Fibroblast of peridontal ligament (primary cell): ENCODE measurements at regions not wholly inside any gene's neighbourhood (a gene's known extent, or its start where the extent isn't known, plus 50 kb on each side); places are given as distances from the start of the nearest gene placed in this dataset.

Experiments used
- DNase-seq: peaks from one replicate; pipeline ENCODE4 v3.0.0-alpha.2; 2010; ENCODE audit errors: extremely low read depth

DNA sequence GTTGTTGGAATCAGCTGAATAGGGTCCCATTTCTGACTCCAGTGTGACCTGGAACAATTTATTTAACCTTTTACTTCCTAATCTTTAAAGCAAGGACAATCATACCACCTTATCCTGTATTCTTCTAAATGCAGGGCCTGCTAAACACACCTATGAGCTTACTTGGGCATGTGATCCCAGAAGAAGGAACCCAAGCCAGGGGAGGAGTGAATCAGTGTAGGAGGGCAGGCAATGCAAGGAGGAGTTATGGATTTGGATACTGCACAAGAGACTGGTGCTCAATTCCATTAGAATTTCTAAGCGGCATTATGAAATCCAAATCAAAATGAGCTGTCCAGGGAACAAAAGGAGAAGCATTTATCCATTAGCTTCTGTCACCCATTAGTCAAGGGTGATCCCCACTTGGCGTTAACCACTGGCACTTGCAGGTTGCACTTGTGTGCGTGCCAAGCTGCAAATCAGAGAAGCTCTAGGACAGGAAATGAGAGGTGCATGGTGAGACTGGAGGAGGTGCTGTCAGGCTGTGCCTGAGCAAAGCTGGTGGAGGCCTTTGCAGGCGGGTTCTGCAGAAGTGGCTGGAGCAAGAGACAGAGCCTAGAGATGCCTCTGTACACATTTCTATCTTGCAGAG lies 297.2 kb upstream of the PLXNA2 start:
- DNase-seq, result no peak

DNA sequence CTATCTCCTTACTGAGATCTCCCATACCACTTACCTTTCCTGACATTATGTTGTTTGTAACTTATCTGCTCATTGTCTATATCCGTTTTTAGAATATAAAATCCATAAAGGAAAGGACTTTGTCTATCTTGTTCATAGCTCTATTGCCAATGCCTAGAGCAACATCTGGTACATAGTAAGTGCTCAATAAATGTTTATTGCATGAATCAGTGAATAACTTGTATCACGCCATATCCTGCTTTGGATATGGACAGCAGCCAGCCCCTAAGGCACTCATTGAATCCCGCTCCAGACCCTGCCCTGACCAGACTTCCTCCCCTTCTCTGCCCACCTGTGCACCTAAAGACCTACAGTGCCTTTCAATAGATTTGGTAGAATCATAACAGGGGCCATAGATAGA lies 298.1 kb upstream of the PLXNA2 start:
- no peak for DNase-seq

DNA sequence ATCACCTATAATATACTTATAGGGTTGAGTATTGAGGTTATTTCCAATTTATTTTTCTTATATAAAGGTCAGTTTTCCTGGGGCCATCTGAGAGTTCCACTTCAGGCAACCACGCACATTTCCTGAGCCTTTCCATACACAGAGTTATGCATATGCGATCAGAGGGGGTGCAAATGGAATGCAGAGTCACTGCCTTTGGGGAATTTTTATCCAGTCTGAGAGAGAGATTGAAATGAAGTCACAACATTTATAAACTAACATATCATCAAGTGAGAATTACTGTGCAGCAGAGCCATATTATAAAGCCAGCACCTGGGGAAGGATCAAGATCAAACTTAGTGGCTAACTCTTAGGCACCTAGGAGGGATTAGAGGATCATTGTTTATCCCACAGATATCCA lies 299.9 kb upstream of the PLXNA2 start:
- no peak for DNase-seq

DNA sequence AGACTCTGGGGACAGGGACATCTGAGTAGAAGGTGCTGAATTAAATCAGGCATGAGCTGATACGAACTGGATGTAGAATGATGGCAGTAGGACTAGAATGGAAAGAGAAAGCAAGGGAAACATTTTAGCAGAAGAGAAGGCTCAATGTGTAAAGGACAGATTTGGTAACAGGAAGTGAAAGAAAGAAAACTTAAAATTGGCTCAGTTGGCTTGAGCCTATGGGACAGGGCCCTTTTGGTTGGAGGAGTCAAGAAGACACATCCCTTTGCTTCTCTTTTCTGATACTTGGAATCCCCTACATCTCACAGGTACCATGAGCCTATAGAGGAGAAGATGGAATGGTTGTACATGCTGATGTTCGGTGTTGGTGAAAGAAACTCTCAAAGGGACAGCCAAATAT lies 300.6 kb upstream of the PLXNA2 start:
- no peak for DNase-seq

DNA sequence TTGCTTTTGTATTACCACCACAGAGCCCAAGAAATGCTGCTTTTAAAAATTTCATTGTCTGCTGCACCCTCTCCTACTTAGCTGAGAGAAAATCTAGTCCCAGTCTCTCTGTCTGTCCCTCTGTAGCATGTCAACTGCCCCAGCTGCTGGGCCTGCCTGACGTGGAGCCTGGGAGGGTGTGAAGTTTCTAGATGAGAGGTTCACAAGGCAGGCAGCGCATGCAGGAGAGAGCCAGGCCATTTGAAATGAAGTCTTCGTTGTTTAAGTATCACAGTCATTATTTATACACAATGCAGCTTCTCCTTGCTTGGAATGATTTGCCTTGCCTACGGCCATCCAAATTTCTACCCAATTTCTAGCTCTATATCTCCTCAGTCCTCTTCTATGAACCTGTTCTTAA lies 306.8 kb upstream of the PLXNA2 start:
- DNase-seq, result no peak

DNA sequence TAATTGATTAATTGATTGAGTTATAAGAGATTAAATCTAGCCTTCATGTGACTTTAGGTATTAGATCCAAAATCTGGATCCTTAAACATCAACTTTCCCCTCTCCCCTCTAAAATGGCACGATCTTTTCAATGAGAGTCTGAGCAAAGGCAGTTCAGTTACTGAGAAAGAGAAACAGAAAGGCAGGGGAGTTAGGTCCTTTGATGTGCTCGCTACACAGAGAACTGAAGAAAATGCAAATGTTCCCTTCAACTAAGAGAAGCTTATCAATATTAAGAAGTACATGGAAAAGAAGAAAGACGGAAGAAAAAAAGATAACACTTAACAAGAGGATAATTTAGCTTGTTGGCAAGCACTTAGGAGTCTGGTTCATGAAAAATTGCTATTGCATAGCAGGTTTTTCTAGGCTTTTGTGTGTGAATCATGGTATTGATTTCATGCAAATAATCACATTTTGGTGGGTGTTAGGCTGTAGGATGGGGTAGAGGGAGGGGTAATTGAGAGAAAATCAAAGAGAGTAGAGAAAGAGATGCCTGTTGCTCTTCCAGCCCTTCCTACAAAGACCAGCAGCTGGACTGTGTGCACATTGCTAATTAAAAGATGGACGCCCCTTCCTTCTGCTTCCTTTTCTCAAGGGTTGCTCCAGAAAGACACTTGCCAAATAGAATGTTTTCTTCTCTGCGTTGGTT lies 307.6 kb upstream of the PLXNA2 start:
- no peak for DNase-seq

DNA sequence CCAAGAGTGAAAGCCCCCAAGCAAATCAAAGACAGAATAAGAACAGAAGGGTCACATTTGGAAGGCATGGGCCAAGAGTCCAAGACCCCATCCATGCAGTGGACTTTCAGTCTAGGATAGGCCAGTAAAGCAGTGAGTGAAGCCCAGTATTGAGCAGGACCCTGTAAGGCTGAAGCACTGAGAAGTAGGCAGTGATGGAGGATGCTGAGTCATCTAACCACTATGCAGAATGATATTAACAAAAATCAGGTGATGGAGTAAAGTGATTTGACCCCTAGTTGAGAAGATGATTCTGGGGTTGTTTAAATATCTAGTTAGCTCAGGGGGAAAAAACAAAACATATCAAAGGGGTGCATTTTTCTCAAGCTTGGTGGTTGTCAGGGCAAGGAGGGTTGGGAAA lies 308.7 kb upstream of the PLXNA2 start:
- no peak for DNase-seq

DNA sequence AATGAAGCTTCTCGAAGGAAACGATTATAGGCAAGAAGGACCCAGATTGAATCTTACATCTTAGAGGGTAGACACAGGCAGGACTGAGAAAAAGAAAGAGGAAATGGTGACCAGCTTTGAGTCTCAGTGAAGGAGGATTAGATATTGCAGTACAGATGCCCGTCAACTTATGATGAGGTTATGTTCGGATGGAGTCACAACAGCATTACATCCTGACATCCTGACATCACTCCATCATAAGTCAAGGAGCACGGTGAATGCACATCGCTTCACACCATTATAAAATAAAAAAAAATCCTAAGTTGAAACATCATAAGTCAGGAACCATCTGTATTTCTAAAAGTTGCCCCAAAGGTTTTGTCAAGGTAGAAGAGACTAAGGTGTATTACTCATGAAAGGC lies 312.3 kb upstream of the PLXNA2 start:
- DNase-seq, result no peak

DNA sequence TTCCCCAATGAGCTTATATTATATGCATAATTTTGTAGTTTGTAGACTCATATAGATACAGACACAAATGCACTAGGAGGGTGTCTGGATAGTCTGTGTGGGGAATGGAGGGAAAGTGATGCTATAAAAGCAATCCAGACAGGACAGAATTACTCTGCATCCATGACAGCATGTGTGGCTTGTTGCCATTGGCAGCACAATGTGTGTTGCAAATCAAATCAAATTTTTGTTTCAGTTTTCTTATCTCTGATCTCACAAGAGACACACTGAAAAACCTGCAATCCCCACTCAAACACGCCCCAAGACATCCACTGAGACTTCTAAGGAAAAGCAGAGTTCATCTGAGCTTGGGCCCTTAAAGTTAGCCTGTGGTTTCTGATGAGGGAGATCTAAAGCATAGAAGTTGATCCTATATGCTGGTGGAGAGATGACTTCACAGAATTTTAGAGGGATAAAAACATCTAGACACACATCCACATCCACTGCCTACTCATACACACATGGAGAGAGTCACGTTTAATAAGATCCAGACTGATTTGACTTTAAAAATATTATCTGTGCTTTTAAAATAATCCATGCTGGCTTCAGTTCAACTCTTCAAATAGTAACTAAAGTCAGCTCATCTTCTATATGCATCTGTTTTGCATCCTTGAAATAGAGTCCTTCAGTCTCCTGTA lies 313.0 kb upstream of the PLXNA2 start:
- DNase-seq, result no peak

DNA sequence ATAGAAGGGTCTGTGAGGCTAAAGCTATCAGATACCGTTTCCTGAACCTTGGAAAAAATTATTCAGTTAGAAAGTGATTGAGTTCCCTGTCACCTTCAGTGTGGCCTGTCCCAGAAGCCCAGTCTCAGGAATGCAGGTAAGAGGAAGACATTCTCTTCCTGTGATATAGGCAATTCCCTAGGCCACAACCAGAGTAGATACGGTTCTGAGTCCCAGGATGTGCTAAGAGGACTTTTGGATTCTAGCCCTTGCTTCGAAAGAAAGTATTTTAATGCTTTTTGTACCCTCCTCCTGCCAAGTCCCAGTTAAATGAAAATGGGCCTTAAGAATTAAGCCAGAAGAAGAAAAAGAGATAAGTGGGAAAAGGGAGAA lies 313.5 kb upstream of the PLXNA2 start:
- DNase-seq, result no peak

DNA sequence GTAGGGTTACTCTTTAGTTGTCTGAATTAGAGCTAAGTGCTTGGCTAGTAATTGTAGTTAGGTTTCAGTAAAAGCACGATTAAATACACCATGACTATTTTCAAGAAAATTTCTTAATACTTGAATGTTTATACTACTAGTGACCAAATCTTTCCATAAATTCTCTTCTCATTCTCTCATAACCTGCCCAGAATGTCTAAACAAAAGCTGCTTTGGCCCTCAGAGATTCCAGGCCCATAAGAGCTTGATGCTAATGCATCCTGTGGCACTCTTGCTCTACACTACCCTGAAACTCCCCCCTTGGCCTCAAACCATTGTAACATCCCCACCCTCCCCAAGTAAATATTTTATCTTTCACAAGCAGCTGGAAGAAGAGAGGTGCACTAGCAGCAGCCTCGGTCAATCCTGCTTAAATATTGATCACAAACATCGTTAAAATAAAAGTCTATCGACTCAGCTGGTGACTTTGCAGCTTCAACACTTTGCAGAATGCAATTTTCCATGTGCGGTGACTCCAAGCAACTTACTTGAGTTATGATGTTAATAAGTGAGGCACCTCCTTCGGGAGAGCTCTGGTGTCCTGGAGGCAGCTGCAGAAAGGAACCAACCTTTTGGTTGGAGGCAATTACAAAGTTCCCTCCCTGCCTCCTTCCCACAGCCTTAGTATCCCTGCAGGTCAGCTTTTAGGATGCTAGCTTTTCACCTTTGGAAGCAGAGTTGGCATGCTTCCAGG lies 315.6 kb upstream of the PLXNA2 start:
- DNase-seq, result no peak

DNA sequence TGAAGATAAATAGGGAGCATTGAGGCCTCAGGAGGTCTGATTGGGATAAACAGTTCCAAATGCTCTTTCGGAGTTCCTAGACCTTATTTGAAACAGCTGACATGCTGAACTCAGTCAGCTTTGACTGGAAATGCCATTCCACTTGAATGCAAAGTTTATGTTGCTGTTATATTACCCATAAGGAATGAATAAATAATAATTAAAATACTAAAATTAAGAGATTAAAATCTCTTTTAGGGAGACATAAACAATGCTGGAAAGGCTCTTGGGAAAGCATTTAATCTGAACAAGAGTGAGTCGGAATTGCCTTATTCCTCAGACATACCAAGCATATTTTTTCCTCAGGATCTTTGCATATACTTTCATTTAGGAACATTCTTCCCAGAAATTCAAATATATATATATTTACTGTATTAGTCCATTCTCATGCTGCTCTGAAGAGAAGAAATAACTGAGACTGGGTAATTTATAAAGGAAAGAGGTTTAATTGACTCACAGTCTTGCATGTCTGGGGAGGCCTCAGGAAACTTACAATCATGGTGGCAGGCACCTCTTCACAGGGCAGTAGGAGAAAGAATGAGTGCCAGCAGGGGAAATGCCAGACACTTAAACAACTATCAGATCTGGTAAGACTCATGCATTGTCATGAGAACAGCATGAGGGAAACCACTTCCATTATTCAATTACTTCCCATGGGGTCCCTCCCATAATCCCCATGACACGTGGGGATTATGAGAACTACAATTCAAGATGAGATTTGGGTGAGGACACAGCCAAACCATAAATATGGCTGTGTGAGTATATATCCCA lies 318.2 kb upstream of the PLXNA2 start:
- DNase-seq, result peak; percentile 6

DNA sequence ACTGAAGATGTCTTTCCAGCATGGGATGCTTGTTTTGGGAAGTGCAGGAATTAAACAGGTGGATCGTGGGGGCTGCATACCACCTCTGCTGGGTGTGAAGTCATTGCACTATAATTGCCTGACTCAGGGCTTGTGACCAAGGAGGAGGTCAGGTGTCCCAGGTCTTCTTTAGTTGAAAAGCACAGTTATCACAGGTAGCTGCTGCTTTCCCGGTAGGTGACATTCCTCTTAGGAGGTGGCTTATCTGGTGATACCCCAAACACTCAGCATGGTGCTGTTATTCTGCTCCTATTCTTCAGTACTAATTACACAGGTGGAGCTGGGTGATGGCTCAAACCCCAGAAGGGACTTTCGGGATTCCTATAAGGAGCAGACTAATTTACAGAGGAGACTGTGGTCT lies 320.3 kb upstream of the PLXNA2 start:
- no peak for DNase-seq

DNA sequence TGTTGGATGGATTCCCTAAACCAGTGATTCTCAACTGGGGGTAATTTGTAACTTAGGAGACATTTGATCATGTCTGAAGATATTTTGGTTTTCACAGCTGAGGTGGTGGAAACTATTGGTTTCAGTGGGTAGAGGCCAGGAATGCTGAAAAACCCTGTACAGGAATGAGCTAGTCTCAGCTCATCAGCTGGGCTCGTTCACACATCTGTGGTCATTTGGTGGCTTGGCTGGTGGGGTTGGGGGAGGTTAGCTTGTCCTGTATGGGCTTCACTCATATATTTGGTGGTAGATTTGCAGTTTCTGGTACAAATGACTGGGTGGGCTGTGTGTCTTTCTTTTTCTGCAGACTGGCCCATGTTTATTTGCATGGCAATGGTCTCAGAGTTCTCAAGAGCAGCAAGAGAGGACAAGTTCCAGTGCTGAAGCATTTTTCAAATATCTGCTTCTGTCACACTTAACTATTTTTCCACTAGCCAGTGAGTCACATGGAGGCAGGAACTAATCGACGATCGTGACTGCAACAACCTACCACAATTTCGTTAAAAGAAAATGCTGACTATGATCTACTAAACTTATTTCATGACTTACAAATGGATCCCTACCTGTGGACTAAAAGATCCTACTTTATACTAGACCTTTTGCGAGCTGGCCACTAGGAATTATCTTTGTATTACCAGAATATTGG lies 321.7 kb upstream of the PLXNA2 start:
- DNase-seq, result no peak

DNA sequence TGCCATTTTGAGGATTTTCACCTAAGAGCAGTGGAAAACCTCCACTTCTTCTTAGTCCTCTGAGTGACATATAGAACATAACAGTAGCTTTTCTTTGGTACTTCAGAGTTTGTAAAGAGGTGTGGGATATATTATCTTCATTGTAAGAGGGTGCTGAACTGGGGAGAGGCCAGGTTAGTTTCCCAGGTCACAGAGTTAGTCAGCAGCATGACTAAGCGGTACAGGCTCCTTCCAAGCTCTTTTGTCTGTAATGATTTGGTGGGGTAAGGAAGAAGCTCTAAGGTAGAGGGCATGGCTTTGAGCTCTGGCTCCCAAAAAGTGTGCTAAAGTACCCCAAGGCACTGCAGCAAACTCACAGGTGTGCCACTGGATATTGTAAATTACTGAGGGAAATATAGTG lies 325.0 kb upstream of the PLXNA2 start:
- no peak for DNase-seq

DNA sequence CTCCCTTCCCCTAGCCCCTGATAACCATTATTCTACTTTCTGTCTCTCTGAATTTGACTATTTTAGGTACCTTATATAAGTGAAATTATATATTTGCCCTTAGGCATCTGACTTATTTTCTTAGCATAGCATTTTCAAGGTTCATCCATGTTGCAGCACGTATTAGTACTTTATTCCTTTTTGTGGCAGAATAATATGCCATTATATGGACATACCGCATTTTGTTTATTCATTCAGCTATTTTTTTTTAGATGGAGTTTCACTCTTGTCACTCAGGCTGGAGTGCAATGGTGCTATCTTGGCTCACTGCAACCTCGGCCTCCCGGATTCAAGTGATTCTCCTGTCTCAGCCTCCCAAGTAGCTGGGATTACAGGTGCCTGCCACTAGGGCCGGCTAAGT lies 326.2 kb upstream of the PLXNA2 start:
- no peak for DNase-seq

DNA sequence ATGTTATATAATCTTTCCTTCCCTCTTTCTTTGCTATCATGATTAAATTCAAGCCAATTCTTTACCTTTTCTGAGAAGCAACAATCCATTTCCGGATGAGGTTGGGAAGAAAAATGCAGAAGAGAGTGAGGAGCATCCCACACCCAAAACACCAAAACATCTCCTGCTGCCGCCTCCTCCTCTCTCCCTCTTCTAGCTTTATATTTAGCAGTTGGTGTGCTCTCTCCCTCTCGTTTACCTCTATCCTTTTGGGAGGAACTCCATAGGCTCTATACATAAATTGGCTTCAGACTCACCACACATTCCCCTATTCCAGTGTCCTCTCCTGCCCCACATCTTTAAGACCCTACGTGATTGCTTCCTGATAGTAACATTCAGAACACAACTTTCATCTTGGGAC lies 332.2 kb upstream of the PLXNA2 start:
- no peak for DNase-seq

DNA sequence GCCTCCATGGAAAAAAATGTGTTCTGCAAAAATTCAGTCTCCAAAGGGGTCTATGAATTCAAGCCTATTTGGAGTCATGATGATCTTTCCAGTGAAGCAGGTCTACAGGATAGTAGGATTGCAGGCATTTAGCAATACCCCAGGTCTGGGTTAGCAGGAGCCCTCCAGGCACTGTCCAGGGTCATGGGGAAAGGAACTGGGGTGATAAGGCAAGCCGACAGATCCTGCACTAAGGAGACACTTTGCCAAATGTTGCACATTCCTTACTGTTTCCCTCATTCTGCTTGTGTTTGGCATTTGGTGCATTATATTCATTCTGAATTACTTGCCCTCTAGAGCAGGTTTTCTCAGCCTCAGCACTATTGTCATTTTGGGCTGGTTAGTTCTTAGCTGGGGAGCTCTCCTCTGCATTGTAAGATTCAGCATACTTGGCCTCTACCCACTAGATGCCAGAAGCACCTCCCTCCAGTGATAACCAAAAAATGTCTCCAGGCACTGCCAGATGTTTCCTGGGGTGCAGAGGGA lies 333.3 kb upstream of the PLXNA2 start:
- DNase-seq, result no peak

DNA sequence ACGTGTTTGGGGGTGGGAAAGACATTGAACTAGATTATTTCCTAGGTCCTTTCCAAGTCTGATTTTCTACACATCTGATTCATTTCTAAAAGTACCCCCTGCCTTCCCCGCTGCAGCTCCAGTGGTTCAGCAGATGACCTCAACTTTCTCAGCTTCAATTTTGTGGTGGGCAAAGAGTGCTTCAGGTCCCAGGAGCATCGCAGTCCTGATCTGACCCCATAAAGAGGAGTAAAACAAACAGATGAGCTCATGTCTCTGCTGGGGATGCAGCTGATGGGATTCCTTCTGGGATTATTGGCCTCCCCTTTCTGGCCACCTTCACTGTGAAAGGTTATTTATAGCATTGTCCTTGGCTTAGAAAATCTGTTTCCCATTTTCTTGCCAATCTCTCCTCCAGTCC lies 337.0 kb upstream of the PLXNA2 start:
- no peak for DNase-seq

DNA sequence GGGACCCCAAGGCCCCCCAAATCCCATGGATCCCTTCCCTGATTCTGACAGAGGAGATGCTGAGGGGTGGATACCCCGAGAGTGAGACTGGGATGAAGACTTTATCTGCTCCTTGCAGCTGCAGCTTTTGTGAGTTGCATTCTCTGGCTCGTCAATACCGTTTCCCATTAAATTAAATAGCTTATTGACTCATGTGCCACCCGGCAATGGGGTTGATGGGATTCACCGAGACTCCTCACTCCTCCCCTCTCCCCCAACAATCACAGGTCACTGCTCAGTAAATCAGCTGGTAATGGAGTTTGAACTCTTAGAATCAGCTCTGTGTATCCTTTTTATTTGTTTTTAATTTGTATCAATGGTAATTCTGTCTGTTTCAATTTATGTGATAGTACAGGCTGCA lies 337.5 kb upstream of the PLXNA2 start:
- DNase-seq, result no peak

DNA sequence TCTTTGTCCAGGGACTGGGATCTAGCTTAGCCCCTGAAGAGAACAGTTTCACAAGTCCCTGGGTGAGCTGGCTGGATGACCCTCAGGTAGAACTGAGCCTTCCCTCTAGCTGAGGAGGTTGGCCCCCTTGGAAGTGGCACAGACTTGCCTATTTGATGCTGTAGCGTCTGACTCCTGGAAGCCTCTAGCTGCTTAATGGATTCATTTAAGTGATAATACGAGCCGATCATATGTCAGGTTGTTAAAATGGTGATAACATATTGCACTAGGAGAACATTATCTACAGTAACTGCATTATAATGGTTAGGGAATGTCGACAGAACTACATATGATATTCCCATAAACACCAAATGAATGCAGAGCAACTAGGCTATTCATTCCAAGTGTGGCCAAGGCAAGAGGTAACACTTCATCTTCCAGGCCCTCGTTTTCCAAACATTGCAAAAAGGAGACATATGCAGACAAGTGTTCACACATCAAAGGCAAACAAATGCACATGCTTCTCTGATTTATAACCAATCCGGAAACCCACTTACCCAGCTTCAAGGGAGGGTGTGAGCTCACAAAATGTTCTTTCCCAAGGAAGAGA lies 340.1 kb upstream of the PLXNA2 start:
- no peak for DNase-seq
